GM18517 (cell line): ENCODE measurements at regions not wholly inside any gene's neighbourhood (a gene's known extent, or its start where the extent isn't known, plus 50 kb on each side); places are given as distances from the start of the nearest gene placed in this dataset.

Experiments used
- ATAC-seq: cut with Tn5 transposase; IDR thresholded peaks from one replicate; pipeline ENCODE4 v1.9.1; 2021; ENCODE audit warnings: mild to moderate bottlenecking, moderate library complexity; ENCODE audit not compliant: unreplicated experiment

DNA sequence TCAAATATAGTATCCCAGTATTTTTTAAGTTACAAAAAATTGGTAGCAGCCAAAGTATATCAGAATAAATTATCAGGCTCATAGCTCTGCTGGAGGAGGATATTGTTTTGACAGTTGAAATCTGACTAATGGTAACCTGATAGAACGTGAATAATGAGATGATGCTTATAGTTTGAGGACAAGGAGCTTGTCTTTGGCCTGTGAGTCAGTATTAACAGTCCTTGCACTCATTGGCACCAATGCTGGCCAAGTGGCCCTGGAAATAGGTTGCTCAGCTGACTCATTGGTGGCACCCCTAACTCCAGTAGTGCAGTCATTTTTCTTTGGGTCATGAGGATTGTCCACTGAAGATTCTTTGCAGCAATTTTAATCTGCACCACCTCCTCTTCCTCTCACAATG, 203.3 kb upstream of the JADE1 start:
- no peak for ATAC-seq

DNA sequence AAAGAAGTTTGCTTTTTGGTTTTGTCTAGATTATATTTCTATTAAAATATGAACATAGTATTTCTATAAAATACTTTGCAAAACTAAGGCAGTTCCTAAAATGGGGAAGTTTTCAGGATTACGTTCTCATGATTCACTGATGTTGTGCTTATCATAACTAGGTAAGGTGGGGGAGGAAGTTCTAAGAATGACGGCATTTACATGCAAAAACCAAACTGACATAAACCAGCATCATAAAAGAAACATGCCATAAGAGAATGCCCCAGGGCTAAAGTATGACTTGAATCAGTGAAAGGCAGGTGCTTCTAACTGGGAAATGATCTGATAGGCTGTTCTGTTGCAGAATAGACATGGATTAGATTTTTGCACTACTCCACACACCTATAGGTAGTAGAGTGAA, 204.7 kb upstream of the JADE1 start:
- ATAC-seq: no peak

DNA sequence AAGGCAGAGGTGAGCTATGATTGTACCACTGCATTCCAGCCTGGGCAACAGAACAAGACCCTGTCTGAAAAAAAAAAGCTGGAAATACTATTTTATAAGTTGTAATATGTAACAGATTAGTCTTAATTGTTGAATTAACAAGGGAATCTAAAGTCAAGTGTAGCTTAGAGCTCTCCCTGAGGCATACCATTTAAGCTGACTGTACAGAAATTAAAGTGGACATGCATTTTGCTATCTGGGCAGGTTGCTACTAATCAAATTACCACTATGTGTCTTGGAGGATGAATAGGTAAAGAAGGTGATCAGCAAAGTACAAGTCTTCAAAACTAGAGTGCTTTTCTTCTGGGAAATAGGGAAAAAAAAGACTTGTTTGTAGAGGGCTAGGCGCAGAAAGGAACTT, 205.3 kb upstream of the JADE1 start:
- ATAC-seq: no peak

DNA sequence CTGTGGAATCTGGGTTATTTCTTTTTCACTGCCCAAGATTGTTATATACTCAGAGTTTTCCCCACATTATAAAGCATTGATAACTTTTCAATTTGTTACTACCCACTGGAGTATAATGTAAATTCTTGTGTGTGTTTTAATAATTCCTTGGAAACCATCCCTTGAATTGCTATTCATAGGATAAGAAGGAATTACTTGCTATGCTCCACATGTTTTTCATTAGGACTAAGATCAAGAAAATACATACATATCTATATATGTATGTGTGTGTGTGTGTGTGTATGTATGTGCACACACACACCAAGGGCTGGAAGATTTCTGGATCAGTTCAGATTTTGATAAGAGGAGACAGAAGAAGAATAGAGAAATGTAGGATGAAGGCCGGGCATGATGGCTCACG, 206.4 kb upstream of the JADE1 start:
- no peak for ATAC-seq

DNA sequence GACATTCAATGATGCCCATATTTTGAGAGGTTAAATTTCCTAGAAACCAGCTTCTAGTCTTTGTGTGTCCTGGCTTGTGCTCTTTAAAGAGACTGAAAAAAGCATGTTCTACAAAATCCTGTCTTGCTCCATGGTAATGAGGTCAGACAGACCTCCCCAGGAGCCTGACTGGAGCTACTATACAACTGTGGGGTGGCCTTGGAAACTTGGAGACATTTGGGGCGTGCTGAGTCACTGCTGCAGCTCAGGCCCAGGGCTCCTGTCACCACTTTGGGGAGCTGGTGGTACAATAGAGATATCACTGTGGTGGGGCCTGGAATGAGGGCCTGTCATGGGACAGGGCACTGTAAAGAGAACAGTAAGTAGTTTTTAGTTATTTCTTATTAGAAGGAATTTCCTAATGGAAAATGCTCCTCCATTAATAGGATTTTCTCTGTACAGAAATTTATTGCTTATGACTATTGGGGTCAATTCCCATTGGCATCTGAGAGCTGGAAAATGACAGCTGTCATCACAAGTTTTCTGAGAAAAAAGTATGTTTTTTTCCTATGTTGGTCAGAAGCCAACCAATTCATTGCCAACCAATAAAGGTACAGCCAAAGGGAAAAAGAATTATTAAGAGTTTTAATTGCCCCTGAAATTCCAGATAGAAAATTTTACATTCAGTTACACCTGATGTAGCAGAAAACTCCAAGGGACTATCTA, 207.4 kb upstream of the JADE1 start:
- no peak for ATAC-seq

DNA sequence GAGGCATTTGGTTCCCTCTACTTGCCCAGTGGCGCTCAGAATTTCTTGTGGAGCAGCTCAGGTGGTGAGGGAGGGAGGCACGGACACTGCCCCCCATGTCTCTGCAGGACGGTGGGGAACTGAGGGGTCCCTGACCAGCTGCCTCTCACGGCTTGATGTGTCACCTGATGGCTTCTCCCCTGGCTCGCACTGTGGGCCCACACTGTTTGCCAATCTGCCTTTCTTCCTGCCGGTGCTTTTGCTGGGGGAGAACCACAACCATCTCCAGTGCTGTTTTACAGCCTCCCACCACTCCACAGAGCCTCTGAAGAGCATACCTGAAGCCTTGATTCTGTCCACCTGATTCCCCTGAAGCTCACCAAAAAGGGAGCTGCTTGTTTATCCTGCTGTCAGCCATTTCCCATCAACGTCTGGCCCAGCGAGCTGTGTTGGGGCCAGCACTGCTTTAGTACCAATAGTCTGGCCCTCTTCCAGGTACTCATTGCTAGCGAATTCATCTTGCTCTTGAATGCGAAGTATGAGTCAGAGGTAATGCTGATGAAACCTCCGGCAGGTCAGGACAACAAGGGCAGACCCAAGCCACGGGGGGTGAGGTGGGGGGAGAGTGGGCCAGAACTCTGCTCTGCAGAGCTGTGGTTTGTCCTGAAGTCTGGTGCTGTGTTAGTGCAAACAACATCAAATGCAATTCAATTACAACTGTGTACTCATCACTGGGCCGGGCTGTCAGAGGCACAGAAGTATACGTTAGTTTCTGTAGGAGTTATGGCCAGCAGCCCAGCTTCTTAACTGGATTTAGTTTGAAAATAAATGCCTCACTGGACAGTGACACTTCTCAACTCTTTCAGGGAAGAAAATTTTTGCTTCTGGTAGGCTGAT, 208.3 kb upstream of the JADE1 start:
- ATAC-seq: no peak

DNA sequence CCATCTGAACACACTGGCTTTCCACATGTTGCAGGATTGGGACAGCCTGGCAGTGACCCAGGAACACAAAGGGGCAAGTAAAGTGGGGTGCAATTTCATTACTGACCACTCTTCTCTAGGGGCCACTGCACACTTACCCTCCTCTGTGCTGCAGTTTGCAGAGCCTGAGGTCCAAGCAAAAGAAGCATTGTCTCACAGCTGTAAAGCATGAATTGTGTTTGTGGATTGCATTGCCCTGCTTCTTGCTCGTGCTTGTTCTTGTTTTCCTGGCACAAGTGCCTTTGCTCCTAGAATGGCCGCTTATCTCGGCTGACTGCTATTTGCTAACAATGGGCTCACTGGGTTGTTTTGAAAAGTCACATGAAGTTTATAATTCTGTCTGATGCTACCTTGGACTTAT, 209.1 kb upstream of the JADE1 start:
- no peak for ATAC-seq

DNA sequence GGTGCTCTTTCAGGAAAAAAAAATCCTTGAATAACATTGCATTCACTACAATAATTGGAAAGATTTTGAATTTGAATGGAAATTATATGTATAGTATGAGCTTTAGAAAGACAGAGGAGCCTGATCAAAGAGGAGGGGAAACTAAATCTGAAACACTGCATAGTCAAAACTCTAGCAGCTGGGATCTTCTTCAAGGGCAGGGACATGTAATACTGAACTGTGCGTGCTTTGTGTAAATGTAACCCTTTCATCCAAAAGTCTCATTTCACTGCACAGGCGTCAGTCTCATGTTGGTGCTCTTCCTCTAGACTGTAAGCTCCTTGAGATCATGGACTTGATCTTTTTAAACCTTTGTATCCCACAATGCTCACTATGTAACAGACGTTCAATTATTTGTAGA, 212.0 kb upstream of the JADE1 start:
- ATAC-seq: no peak

DNA sequence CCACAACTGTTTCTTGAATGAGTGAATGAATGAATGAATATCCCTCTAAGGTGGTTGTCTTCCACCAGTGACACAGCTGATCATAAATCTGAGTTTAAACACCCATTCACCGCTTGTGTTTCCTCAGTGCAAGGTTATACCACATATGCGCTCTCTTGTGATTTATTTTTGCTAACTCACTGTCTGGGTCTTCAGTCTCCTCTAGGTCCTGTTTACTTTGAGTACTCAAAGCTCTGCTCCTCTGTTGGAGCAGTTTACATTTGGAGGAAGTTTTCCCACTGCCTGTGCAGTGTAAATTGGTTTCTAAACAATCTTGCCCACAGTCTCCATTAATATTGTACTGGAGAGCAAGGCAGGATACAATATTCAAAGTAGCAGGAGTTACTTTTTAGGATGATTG, 212.6 kb upstream of the JADE1 start:
- ATAC-seq: no peak

DNA sequence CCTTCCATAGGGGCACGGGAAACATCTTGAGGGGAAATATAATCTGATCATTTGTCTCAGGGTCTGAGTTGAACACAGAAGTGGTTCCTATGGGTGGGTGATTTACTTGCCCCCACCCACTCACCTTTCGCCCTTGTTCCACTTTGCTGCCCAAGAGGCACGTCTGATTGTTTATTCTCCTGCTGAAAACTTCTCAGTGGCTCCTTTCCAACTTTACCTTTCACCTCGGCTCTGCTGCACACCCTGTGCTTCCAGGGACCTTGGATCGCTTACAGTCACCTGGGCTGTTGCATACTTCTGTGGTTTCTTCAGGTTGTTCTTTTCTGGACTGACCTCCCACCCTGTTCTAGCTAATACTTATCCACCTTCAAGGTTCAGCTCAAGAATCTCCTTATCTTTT, 213.4 kb upstream of the JADE1 start:
- no peak for ATAC-seq

DNA sequence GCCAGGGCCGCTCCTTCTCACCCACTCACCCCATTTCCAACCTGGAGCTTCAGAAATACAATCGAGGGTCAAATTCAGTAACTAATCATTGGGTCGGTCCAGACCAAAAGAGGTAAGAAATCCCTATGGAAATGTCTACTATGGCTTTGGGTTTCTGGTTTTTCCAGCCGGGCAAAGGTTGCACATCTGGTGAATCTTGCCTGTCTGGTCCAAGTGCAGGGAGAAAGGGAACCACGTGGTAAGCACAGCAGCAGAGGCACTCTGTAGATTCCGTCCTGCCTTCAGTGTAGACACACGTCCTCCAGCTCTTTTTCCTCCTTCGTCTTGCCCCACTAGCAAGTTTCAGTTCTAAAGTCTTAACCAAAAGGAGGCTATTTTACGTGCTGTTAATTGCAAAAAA, 218.0 kb upstream of the JADE1 start:
- no peak for ATAC-seq

DNA sequence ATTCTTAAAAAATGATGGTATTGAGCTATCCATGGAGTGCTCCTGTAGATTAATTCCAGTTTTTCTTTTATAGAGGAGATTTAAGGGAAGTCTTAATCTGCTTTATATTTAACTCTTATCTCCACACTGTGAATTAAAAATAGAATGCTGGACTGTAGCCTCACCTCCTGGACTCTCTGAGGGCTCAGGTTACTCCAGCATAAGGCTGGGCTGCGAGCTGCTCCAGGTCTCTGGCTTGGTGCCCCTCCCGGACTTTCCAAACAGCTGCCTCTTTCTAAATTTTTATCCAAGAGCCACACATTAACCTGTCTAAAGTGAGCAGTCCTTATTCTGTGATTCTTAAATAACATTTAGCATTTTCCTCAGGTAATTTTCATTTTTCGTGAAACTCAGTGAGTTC, 218.7 kb upstream of the JADE1 start:
- ATAC-seq: no peak

DNA sequence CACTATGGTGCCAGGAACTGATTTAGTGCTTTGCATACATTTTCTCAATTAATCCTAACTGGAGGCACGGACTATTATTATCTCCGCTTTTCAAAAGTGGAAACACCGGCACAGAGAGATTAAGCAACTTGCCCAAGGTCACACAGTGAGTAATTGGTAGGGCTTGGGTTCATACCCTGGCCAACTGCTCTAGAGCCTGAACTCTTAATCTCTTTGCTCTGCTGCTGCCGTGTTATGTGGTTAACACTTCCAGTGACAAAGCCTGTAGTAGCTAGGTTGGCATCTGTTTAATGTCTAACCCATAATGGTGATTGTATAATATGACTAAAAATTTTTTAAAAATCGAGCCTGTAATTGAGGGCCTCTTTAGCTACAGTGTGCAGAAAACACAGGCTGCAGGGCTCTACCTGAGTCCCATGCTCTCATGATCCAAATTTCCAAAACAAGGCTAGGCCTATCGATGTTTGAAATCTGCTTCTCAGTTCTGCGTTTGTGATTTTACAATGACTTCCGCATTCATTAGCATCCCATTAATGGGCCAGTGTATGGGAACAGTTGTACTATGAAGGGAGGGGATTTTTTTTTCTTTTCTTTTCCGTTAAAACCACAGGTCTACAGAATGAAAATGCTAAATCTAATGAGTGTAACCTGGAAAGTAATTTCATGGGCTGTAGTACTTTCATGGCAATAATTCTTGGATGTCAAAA, 219.3 kb upstream of the JADE1 start:
- no peak for ATAC-seq

DNA sequence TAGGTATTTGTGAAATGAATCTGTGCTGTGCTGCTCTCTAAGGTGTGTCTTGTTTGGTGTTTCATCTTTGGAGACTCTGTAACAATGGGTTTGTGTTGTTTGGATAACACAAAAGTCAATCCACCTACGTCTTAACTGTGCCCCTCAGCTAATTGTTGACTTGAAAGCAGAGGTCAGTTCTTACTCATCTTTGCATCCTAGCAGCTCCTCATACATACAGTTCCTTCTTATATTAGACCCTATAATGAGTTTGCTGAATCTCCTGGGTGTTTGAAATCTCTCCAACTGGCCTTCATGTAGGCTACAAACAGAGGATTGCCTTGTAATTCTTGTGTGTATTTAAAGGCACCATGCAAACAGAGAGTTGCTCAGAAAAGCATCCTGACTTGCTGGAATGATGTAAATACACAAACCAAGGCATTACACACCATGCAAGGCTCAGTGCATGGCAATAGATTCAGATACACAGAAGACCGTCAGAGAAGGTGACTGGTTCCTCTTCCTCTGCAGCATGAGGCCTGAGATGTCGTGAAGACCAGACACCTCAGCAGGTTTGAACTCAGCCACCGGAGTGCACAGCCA, 220.0 kb upstream of the JADE1 start:
- no peak for ATAC-seq

DNA sequence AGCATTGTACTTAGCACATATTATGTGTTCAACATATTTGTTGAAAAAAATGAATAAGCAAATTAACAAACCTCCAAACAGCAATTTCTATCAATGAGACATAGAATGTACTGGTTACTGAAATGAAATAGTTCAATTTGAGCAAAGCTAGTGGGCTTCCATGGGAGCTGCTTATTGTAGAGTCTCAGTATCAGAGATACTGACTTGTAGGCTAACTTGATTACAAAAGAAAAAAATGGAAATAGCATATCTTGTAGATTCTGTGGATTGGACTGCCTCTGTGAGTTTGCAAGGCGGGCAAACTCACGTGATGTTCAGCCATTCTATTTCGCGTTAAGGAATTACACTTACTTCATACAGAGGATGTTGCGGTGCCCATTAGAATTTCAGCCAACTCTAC, 222.1 kb upstream of the JADE1 start:
- no peak for ATAC-seq

DNA sequence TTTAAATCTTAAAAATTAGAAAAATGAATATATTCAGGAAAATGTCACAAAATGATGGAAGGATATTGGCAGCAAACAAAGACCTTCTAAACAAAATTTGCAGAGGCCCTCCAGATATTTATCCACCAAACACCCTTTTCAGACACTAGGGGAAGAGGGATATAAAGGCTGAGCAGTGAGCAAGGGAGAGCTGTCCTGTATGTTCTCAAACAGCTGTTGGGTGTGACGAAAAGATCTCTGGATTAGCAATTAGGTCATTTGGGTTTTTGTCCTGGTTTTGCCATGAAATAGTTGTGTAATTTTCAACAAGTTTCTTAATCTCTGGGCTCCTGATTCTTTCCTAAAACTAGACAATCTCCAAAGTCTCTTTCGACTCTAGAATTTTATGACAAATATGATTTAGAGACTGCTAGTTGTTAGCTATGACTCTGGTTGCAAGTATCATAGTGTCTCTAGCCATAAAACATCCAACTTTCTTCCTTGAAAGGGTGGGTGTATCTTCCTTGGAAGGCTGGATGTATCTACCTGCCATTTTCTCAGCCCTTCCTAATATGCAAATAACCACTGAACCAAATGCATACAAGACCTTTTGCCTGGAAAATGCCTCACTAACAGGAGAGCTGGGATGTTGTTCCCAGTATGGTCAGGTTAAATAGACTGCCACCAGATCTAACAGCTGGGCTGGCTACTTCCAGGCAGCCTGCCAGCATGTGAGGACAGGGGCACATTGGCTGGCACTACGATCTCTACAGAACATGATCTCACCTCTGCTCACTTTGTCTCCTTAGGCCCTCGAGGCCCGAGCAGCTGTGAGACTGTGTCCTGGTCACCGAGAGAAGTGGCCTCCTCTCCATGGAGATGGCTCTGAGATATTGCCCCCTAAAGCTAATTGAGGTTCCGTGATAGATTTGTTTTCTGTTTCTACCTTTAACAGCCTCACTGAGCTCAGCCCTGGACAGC, 225.5 kb upstream of the JADE1 start:
- ATAC-seq: no peak

DNA sequence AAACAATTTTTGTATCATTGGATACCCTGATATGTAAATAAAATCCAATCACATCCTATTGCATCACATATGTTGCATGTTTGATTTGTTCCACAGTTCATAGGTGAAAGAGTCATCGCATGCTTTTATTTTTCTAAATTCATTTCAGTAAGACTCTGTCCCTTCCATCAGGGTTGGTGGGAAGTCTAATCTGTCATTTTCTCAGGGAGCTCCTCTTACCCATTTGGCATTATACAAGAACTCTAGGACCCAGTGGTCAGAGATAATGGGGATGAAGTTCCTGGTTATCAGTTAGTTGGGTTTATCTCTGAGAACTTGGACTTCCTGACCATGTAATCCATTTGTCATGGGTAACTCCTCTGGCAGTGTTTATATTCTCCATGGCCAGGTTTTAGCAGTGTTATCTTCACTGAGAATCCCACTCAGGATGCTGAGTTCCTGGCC, 227.1 kb upstream of the JADE1 start:
- no peak for ATAC-seq

DNA sequence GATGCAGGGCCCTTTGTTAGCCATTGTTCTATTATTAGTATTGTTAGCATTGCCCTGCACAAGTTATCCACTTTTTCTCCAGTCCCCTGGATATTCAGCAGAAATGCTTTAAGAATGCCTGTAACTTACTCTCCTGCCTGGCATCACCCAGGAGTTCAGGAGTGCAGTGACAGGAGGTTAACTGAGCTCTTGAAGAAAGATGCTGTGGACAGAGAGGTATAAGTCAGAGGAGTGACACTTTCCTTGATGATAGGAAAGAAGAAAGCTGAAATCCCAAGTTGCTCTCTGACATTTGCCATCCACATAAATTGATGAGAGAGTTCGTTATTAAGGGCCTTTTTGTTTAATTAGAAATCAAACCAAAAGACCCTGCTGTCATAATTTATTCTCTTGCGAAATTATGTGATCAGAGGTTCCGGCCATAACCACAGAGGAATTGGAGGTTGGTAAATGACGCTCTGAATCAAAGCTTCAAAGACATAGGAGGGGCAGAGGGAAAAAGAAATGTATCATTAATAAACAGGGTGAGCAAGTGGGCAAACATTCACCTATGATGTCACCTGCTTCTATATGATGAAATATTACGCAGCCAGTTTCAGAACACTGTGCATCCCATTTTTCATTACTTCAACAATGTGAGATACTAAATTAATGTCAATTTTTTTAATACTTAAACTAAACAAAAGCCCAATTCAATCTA, 230.2 kb upstream of the JADE1 start:
- ATAC-seq: no peak

DNA sequence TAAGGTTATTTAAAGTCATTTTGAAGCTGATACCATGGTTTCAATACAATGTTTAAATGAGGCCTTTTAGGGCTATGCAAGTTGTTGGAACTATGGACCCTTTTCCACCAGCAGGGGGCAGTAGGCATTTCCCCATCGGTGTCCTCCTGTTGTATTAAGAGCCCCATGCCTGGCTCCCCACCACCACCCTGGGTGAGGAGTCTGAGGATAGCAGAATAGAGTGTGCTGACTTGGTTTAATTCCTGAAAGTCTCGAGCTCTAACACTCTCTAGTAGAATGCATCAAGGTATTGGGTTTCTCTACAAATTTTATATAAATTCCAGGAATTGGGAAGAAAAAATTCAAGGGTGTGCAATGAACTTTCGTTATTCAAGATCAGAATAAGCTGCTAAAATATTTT, 234.8 kb upstream of the JADE1 start:
- ATAC-seq: peak; percentile 84
